Liver (tissue), 3 donors: ENCODE measurements at regions not wholly inside any gene's neighbourhood (a gene's known extent, or its start where the extent isn't known, plus 50 kb on each side); places are given as distances from the start of the nearest gene placed in this dataset.

ENCODE experiments used
- JUND ChIP-seq, 2 donors: IDR thresholded peaks; 2 replicates each; pipeline ENCODE4 v1.6.1; 2016; ENCODE audit warnings: antibody characterized with exemption in 2 of 2
- RAD21 ChIP-seq, 2 donors: IDR thresholded peaks; 2 replicates each; pipeline ENCODE4 v1.6.1; 2016; ENCODE audit warnings: antibody characterized with exemption in 2 of 2, mild to moderate bottlenecking in 2 of 2
- RXRA ChIP-seq, 2 donors: IDR thresholded peaks; 2 replicates each; pipeline ENCODE4 v1.6.1; 2017 to 2018; ENCODE audit warnings: antibody characterized with exemption in 2 of 2, mild to moderate bottlenecking in 1 of 2
- TF ChIP-seq, protein P1 (sequence below): fragments of 150-350 bp; IDR thresholded peaks from 2 replicates; pipeline ENCODE4 v1.5.1; 2017; ENCODE audit warnings: improper control_type of control experiment, low read depth, low read length; ENCODE audit not compliant: missing input control
- TF ChIP-seq, protein P2 (sequence below): IDR thresholded peaks from 2 replicates; pipeline ENCODE4 v1.6.1; 2016; ENCODE audit warnings: antibody characterized with exemption
- donor health status: healthy.
- donor health status: healthy.

- TF ChIP-seq, protein P1, sequence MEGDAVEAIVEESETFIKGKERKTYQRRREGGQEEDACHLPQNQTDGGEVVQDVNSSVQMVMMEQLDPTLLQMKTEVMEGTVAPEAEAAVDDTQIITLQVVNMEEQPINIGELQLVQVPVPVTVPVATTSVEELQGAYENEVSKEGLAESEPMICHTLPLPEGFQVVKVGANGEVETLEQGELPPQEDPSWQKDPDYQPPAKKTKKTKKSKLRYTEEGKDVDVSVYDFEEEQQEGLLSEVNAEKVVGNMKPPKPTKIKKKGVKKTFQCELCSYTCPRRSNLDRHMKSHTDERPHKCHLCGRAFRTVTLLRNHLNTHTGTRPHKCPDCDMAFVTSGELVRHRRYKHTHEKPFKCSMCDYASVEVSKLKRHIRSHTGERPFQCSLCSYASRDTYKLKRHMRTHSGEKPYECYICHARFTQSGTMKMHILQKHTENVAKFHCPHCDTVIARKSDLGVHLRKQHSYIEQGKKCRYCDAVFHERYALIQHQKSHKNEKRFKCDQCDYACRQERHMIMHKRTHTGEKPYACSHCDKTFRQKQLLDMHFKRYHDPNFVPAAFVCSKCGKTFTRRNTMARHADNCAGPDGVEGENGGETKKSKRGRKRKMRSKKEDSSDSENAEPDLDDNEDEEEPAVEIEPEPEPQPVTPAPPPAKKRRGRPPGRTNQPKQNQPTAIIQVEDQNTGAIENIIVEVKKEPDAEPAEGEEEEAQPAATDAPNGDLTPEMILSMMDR: no peak
- TF ChIP-seq JUND (IDR thresholded peaks at IDR 0.05): no peak
- TF ChIP-seq RXRA (IDR thresholded peaks at IDR 0.05): no peak
- no peak for TF ChIP-seq RAD21 (IDR thresholded peaks at IDR 0.05)
- TF ChIP-seq, protein P2, sequence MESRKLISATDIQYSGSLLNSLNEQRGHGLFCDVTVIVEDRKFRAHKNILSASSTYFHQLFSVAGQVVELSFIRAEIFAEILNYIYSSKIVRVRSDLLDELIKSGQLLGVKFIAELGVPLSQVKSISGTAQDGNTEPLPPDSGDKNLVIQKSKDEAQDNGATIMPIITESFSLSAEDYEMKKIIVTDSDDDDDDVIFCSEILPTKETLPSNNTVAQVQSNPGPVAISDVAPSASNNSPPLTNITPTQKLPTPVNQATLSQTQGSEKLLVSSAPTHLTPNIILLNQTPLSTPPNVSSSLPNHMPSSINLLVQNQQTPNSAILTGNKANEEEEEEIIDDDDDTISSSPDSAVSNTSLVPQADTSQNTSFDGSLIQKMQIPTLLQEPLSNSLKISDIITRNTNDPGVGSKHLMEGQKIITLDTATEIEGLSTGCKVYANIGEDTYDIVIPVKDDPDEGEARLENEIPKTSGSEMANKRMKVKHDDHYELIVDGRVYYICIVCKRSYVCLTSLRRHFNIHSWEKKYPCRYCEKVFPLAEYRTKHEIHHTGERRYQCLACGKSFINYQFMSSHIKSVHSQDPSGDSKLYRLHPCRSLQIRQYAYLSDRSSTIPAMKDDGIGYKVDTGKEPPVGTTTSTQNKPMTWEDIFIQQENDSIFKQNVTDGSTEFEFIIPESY: no peak
These were observed 1662.4 kb upstream of the B3GALT2 start for GRCh38 chr1:194848846-194849245.
